BLaER1 treated with 17β-estradiol and CSF1 and Interleukin-3, amounts not matched to agents 10 nM and 100 nM (cell line): ENCODE measurements at regions not wholly inside any gene's neighbourhood (a gene's known extent, or its start where the extent isn't known, plus 50 kb on each side); places are given as distances from the start of the nearest gene placed in this dataset.

Experiments
- H3K27ac ChIP-seq, 11 experiments: shearing (Covaris generic); formaldehyde crosslinking; 2 replicates each; pipeline ENCODE4 v1.8.1; 2022
- H3K27me3 ChIP-seq, 11 experiments: shearing (Covaris generic); formaldehyde crosslinking; 2 replicates each; pipeline ENCODE4 v1.8.1; 2022
- H3K36me3 ChIP-seq, 11 experiments: shearing (Covaris generic); formaldehyde crosslinking; 2 replicates each; pipeline ENCODE4 v1.8.1; 2022
- H3K4me1 ChIP-seq, 10 experiments: shearing (Covaris generic); formaldehyde crosslinking; 2 replicates each; pipeline ENCODE4 v1.8.1; 2022
- H3K4me2 ChIP-seq, 11 experiments: shearing (Covaris generic); formaldehyde crosslinking; 2 replicates each; pipeline ENCODE4 v1.8.1; 2022
- H3K4me3 ChIP-seq, 10 experiments: shearing (Covaris generic); formaldehyde crosslinking; 2 replicates each; pipeline ENCODE4 v1.8.1; 2022
- H3K9ac ChIP-seq, 11 experiments: shearing (Covaris generic); formaldehyde crosslinking; 2 replicates each; pipeline ENCODE4 v1.8.1; 2022
- H3K9me3 ChIP-seq, 11 experiments: shearing (Covaris generic); formaldehyde crosslinking; replicated peaks in 1 of 11; 2 replicates each; pipeline ENCODE4 v1.8.1; 2022
- H4K20me1 ChIP-seq, 11 experiments: shearing (Covaris generic); formaldehyde crosslinking; 2 replicates each; pipeline ENCODE4 v1.8.1; 2022
- Cebpa-rat ChIP-seq, 11 experiments: shearing (Covaris generic); IDR thresholded peaks; 2 replicates each; pipeline ENCODE4 v1.8.1; 2022

GRCh38 chr15:92806763-92807162 lies 93.4 kb upstream of the CHD2 start:
- H3K4me1 ChIP-seq = peaks cover 42 to 86% (median 74%) of the 10 kb centered on the region in 10 experiments
- no peaks in the 10 kb centered on the region for H3K27me3 ChIP-seq
- H3K27ac ChIP-seq = peak overlapping the region; percentile 17 to 99 (median 97); a peak in 21 of 22 replicates
- H3K9me3 ChIP-seq = peaks cover 0 to 6% (median 0%) of the 10 kb centered on the region in 11 experiments; a peak in 1 of 22 replicates
- H3K4me3 ChIP-seq = no peak overlapping the region
- TF ChIP-seq Cebpa-rat (IDR thresholded peaks at IDR 0.05) = no peak
- peak overlapping the region in 5 of 11 experiments; percentile 87 to 97 (median 95); a peak in 8 of 22 replicates for H3K9ac ChIP-seq
- no peaks in the 10 kb centered on the region for H4K20me1 ChIP-seq
- no peaks in the 10 kb centered on the region for H3K36me3 ChIP-seq
- peak overlapping the region in 6 of 11 experiments; percentile 78 to 88 (median 82); a peak in 10 of 22 replicates for H3K4me2 ChIP-seq

GRCh38 chr15:92807971-92808571 lies 92.1 kb upstream of the CHD2 start:
- H3K4me2 ChIP-seq = peak overlapping the region; percentile 72 to 89 (median 82)
- peak overlapping the region; percentile 54 to 71 (median 61) for H3K4me3 ChIP-seq
- no peaks in the 10 kb centered on the region for H4K20me1 ChIP-seq
- no peaks in the 10 kb centered on the region for H3K36me3 ChIP-seq
- H3K27me3 ChIP-seq = no peaks in the 10 kb centered on the region
- H3K27ac ChIP-seq = peak overlapping the region; percentile 93 to 99 (median 97)
- peaks cover 0 to 8% (median 0%) of the 10 kb centered on the region in 11 experiments; a peak in 2 of 22 replicates for H3K9me3 ChIP-seq
- peaks cover 50 to 79% (median 67%) of the 10 kb centered on the region in 10 experiments for H3K4me1 ChIP-seq
- no peak for TF ChIP-seq Cebpa-rat (IDR thresholded peaks at IDR 0.05)
- H3K9ac ChIP-seq = peak overlapping the region; percentile 87 to 97 (median 95)

GRCh38 chr15:92808598-92809063 lies 91.5 kb upstream of the CHD2 start:
- H3K9me3 ChIP-seq = peaks cover 0 to 10% (median 0%) of the 10 kb centered on the region in 11 experiments; a peak in 2 of 22 replicates
- no peaks in the 10 kb centered on the region for H3K27me3 ChIP-seq
- TF ChIP-seq Cebpa-rat (IDR thresholded peaks at IDR 0.05) = no peak
- no peaks in the 10 kb centered on the region for H3K36me3 ChIP-seq
- peak overlapping the region; percentile 93 to 99 (median 97) for H3K27ac ChIP-seq
- H4K20me1 ChIP-seq = no peaks in the 10 kb centered on the region
- H3K4me1 ChIP-seq = peaks cover 47 to 73% (median 61%) of the 10 kb centered on the region in 10 experiments
- peak overlapping the region; percentile 72 to 89 (median 82) for H3K4me2 ChIP-seq
- H3K4me3 ChIP-seq = peak overlapping the region; percentile 54 to 71 (median 61)
- H3K9ac ChIP-seq = peak overlapping the region; percentile 87 to 97 (median 95)

GRCh38 chr15:92809064-92809879 lies 90.9 kb upstream of the CHD2 start:
- H4K20me1 ChIP-seq = no peaks in the 10 kb centered on the region
- H3K4me1 ChIP-seq = peaks cover 41 to 71% (median 58%) of the 10 kb centered on the region in 10 experiments
- no peaks in the 10 kb centered on the region for H3K27me3 ChIP-seq
- no peak for TF ChIP-seq Cebpa-rat (IDR thresholded peaks at IDR 0.05)
- peak overlapping the region; percentile 54 to 71 (median 62) for H3K4me3 ChIP-seq
- peak overlapping the region; percentile 87 to 97 (median 95) for H3K9ac ChIP-seq
- peaks cover 0 to 10% (median 0%) of the 10 kb centered on the region in 11 experiments; a peak in 2 of 22 replicates for H3K9me3 ChIP-seq
- peak overlapping the region; percentile 78 to 92 (median 86) for H3K4me2 ChIP-seq
- H3K36me3 ChIP-seq = no peaks in the 10 kb centered on the region
- peak overlapping the region; percentile 93 to 99 (median 97) for H3K27ac ChIP-seq

- Histone ChIP-seq H3K36me3 (no peaks in the 10 kb centered on the region), H3K4me1 (peaks cover 38 to 64% (median 51%) of the 10 kb centered on the region in 10 experiments), H4K20me1 (no peaks in the 10 kb centered on the region), H3K27me3 (no peaks in the 10 kb centered on the region), H3K9ac (peak overlapping the region; percentile 87 to 97 (median 95)), H3K9me3 (peaks cover 0 to 10% (median 0%) of the 10 kb centered on the region in 11 experiments; a peak in 2 of 22 replicates), H3K4me2 (peak overlapping the region; percentile 75 to 92 (median 85)), H3K4me3 (peak overlapping the region; percentile 51 to 66 (median 62)), H3K27ac (peak overlapping the region; percentile 93 to 99 (median 97))
- no peak for TF ChIP-seq Cebpa-rat (IDR thresholded peaks at IDR 0.05)
Measured at GRCh38 chr15:92809880-92810361, 90.2 kb upstream of the CHD2 start.

GRCh38 chr15:92810418-92811138 lies 89.5 kb upstream of the CHD2 start:
- H3K9ac ChIP-seq = peak overlapping the region; percentile 87 to 97 (median 95)
- H3K4me2 ChIP-seq = peak overlapping the region; percentile 75 to 92 (median 85)
- peaks cover 0 to 10% (median 0%) of the 10 kb centered on the region in 11 experiments; a peak in 2 of 22 replicates for H3K9me3 ChIP-seq
- no peak for TF ChIP-seq Cebpa-rat (IDR thresholded peaks at IDR 0.05)
- H3K4me3 ChIP-seq = peak overlapping the region; percentile 51 to 66 (median 62)
- H3K27me3 ChIP-seq = no peaks in the 10 kb centered on the region
- H3K27ac ChIP-seq = peak overlapping the region; percentile 93 to 99 (median 97)
- peaks cover 38 to 58% (median 45%) of the 10 kb centered on the region in 10 experiments for H3K4me1 ChIP-seq
- no peaks in the 10 kb centered on the region for H4K20me1 ChIP-seq
- no peaks in the 10 kb centered on the region for H3K36me3 ChIP-seq

- no peaks in the 10 kb centered on the region for H4K20me1 ChIP-seq
- H3K36me3 ChIP-seq = no peaks in the 10 kb centered on the region
- no peak for TF ChIP-seq Cebpa-rat (IDR thresholded peaks at IDR 0.05)
- H3K4me1 ChIP-seq = peaks cover 36 to 50% (median 42%) of the 10 kb centered on the region in 10 experiments
- H3K4me3 ChIP-seq = peak overlapping the region; percentile 51 to 66 (median 62)
- no peaks in the 10 kb centered on the region for H3K27me3 ChIP-seq
- peak overlapping the region; percentile 87 to 97 (median 95) for H3K9ac ChIP-seq
- peaks cover 0 to 10% (median 0%) of the 10 kb centered on the region in 11 experiments; a peak in 2 of 22 replicates for H3K9me3 ChIP-seq
- H3K27ac ChIP-seq = peak overlapping the region; percentile 93 to 99 (median 97)
- H3K4me2 ChIP-seq = peak overlapping the region; percentile 75 to 92 (median 85)
Measured at GRCh38 chr15:92811148-92811913, 88.8 kb upstream of the CHD2 start.
